ENCODE measurements at regions not wholly inside any gene's neighbourhood (a gene's known extent, or its start where the extent isn't known, plus 50 kb on each side); places are given as distances from the start of the nearest gene placed in this dataset.
"Not testable (repeated sequence)": the region's sequence is repeated elsewhere in the genome, so short reads cannot be mapped to it uniquely, and the experiment has no call there.

- DNase-seq, result no peak
Observed at GRCh38 chr1:194358208-194358581, 1171.8 kb upstream of the B3GALT2 start.

GRCh38 chr1:194357573-194358207 is 1171.3 kb upstream of the B3GALT2 start:
- DNase-seq, result not testable (repeated sequence)

GRCh38 chr1:194355488-194356106 is 1169.2 kb upstream of the B3GALT2 start:
- no peak for DNase-seq

GRCh38 chr1:194353121-194353520 is 1166.7 kb upstream of the B3GALT2 start:
- DNase-seq, result no peak

GRCh38 chr1:194347200-194347599 is 1160.8 kb upstream of the B3GALT2 start:
- no peak for DNase-seq

GRCh38 chr1:194342484-194343262 is 1156.3 kb upstream of the B3GALT2 start:
- DNase-seq, result peak; percentile 4

- DNase-seq, result no peak
Observed at GRCh38 chr1:194341587-194341986, 1155.2 kb upstream of the B3GALT2 start.

GRCh38 chr1:194339471-194339870 is 1153.1 kb upstream of the B3GALT2 start:
- DNase-seq, result no peak

GRCh38 chr1:194338241-194338948 is 1152.0 kb upstream of the B3GALT2 start:
- DNase-seq, result no peak

GRCh38 chr1:194333240-194333639 is 1146.8 kb upstream of the B3GALT2 start:
- no peak for DNase-seq

- DNase-seq, result no peak
Observed at GRCh38 chr1:194331758-194332157, 1145.3 kb upstream of the B3GALT2 start.

GRCh38 chr1:194322751-194323150 is 1136.3 kb upstream of the B3GALT2 start:
- DNase-seq, result no peak

- DNase-seq, result no peak
Observed at GRCh38 chr1:194318790-194319280, 1132.4 kb upstream of the B3GALT2 start.

- no peak for DNase-seq
Observed at GRCh38 chr1:194309697-194310096, 1123.3 kb upstream of the B3GALT2 start.

GRCh38 chr1:194309269-194309668 is 1122.9 kb upstream of the B3GALT2 start:
- DNase-seq, result no peak

- DNase-seq, result no peak
Observed at GRCh38 chr1:194300776-194301175, 1114.4 kb upstream of the B3GALT2 start.

GRCh38 chr1:194300340-194300739 is 1113.9 kb upstream of the B3GALT2 start:
- no peak for DNase-seq

- DNase-seq, result no peak
Observed at GRCh38 chr1:194298007-194298598, 1111.7 kb upstream of the B3GALT2 start.

- no peak for DNase-seq
Observed at GRCh38 chr1:194297094-194297493, 1110.7 kb upstream of the B3GALT2 start.

GRCh38 chr1:194296201-194296600 is 1109.8 kb upstream of the B3GALT2 start:
- DNase-seq, result no peak

GRCh38 chr1:194295685-194296084 is 1109.3 kb upstream of the B3GALT2 start:
- peak; percentile 51 for DNase-seq

GRCh38 chr1:194293851-194294405 is 1107.5 kb upstream of the B3GALT2 start:
- DNase-seq, result no peak

- no peak for DNase-seq
Observed at GRCh38 chr1:194292966-194293365, 1106.6 kb upstream of the B3GALT2 start.

All from hematopoietic multipotent progenitor cell treated with erythropoietin and hydrocortisone succinate and interleukin-3 and kit ligand, for 8 days (in vitro differentiated cells).